AG09309 (cell line): ENCODE measurements at regions not wholly inside any gene's neighbourhood (a gene's known extent, or its start where the extent isn't known, plus 50 kb on each side); places are given as distances from the start of the nearest gene placed in this dataset.
"Not testable (repeated sequence)": the region's sequence is repeated elsewhere in the genome, so short reads cannot be mapped to it uniquely, and the experiment has no call there.

Source experiments
- DNase-seq: peaks from one replicate; pipeline ENCODE4 v3.0.0-alpha.2; 2010; ENCODE audit warnings: low read depth
- H3K4me3 ChIP-seq: 2 replicates; pipeline ENCODE4 v1.5.1; 2011; ENCODE audit warnings: mild to moderate bottlenecking, low read depth, low read length, moderate library complexity; ENCODE audit not compliant: control insufficient read depth
- CTCF ChIP-seq: IDR thresholded peaks from 2 replicates; pipeline ENCODE4 v1.5.1; 2011; ENCODE audit warnings: mild to moderate bottlenecking, low read depth, low read length, inconsistent platforms; ENCODE audit not compliant: insufficient read depth, control insufficient read depth; ENCODE audit errors: missing control alignments

GRCh38 chr7:34445653-34446052, 212.4 kb upstream of the NPSR1 start:
- no peak for TF ChIP-seq CTCF
- DNase-seq, result no peak
- H3K4me3 ChIP-seq, result no peak overlapping the region

GRCh38 chr7:34448531-34448930, 209.5 kb upstream of the NPSR1 start:
- H3K4me3 ChIP-seq, DNase-seq: not testable (repeated sequence)

GRCh38 chr7:34449765-34450164, 208.3 kb upstream of the NPSR1 start:
- H3K4me3 ChIP-seq, result no peak overlapping the region
- no peak for TF ChIP-seq CTCF
- no peak for DNase-seq

GRCh38 chr7:34451183-34451582, 206.8 kb upstream of the NPSR1 start:
- no peak for DNase-seq
- no peak for TF ChIP-seq CTCF
- no peak overlapping the region for H3K4me3 ChIP-seq

DNA sequence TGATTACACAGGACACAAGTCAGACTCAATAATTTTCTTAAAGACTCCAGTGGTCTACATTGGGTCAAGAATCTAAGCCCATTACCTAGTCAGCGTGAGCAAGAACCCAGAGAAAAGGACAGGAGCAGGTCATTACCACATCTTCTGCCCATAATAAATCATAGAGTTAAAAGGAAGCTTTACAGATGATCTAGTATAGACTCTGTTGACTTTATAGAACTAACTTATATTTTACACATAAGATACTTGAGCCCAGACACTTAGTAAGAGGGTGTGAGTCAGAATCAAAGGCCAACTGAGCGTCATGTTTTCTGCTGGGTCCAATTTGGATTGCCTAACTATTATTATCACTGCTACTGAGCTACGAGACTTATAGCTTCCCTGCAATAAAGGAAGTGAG, 206.1 kb upstream of the NPSR1 start:
- no peak overlapping the region for H3K4me3 ChIP-seq
- DNase-seq, result no peak
- TF ChIP-seq CTCF, result no peak

GRCh38 chr7:34452363-34452762, 205.7 kb upstream of the NPSR1 start:
- no peak overlapping the region for H3K4me3 ChIP-seq
- no peak for TF ChIP-seq CTCF
- no peak for DNase-seq

DNA sequence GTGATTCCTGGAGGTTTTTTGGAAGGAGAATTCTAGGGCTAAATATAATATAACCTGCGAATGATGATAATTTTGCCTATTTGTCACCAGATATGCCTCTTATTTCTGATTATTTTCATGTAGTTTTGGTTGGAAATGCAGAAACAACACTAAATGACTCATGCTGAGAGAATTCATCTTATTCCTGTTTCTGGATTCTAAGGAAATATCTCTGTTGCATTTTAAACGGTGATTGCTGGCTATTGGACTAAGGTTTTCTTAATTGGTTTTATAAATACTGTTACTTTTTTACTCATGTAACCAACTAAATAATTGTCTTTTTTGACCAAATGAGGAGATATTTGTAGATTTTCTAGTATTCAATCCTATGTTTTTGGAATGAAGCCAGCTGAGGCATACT, 204.9 kb upstream of the NPSR1 start:
- DNase-seq, result no peak
- H3K4me3 ChIP-seq, result no peak overlapping the region
- no peak for TF ChIP-seq CTCF
